Suppressor macrophage treated with lipopolysaccharide for 4 hours (primary cell): ENCODE measurements at regions not wholly inside any gene's neighbourhood (a gene's known extent, or its start where the extent isn't known, plus 50 kb on each side); places are given as distances from the start of the nearest gene placed in this dataset.
"Not testable (repeated sequence)": the region's sequence is repeated elsewhere in the genome, so short reads cannot be mapped to it uniquely, and the experiment has no call there.

Experiments
- DNase-seq: peaks from one replicate; pipeline ENCODE4 v3.0.0-alpha.2; 2020

DNA sequence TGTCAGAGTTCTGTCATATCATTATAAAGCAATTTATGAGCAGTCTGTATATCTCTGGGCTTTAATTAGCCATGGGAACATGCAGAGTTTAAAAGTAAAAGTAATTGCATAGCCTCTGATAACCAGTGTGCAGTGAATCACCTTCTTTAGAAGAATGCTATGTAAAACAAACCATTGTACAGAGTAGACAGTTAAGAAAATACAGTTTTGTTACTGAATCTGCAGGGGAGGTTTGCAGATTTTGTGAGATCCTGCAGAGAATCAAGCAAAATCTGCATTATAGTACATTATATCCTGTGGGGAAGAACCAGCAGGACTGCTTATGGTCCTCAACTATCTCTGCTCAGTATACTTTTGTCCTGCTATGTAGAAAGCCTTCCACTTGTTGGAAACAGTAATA lies 396.2 kb upstream of the NAALADL2 start:
- DNase-seq = no peak

DNA sequence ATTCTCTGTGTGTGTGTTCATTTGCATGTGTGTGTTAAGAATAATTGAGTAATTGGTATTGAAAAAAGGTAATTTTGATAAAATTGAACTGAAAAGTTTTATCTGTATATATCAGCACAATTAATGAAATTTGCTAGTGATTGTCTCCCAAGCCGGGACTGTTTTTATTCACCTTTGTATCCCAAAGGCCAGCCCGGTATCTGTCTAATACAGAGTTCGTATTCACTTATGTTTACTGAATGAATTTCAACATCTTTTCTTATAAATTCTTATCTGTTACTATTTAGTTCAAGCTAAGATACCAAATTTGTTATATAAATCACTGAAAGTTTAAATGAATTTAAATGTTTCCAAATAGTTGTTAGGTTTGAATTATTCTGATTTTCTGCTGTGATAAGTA lies 394.0 kb upstream of the NAALADL2 start:
- no peak for DNase-seq

DNA sequence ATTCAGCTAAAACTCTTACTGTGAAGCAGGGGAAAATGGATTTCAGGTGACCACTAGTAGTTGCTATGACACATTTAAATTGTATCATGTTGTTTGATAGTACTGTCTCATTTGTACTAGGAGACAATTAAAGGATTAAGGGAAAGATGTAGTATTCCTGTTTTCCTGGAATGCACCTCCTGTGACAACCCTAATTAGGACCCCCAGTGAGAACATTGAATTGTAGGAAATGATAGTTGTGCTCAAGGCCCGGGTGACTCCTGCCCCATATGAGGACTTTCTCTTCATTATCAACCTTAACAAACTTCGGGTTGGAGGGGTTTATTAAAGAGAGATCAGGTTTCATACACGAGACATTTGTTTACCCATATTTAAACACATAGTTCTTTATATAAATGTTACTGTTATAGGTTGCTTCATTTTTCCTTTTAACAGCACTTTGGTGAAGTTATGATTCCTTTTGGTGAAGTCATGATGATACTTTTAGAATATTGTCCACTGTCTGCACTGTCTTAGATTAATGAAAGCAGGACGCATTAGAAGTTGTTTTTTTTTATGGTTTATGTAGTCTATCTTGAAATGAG lies 392.6 kb upstream of the NAALADL2 start:
- no peak for DNase-seq

DNA sequence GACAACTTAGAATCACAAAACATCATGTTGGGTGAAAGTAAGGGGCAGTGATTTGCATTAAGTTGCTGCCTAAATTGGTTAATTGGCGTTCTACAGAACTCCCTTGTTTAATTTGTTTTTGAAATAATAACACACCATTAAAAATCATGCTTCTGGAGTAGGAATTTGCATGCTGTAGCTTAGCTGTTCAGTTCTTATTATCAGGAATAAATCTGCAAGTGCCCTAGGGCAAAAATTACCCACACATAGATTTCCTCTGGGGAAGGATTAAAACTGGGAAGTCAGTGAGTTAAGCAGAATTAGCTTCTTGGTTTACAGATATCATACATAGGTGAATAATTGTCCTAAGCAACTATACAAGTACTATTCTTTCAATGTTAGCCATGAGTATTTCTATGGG lies 381.6 kb upstream of the NAALADL2 start:
- no peak for DNase-seq

DNA sequence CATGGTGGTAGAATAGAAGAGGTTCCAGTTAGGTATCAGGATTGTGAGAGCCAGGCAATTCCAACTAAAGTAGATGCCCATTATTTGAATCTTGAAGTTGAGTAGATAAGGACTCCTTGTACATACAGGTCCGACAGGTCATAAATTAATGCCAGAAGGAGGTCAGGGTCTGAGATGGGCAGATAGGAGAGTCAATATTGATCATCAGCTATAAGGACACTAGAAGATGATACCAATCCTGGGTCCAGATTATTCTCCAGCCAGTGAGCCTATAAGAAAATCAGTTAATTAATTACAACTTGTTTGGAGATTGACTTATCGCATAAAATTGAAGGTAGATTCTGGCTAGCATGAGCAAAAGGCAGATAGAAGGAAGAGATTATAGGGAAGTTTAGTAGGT lies 378.4 kb upstream of the NAALADL2 start:
- DNase-seq = no peak

DNA sequence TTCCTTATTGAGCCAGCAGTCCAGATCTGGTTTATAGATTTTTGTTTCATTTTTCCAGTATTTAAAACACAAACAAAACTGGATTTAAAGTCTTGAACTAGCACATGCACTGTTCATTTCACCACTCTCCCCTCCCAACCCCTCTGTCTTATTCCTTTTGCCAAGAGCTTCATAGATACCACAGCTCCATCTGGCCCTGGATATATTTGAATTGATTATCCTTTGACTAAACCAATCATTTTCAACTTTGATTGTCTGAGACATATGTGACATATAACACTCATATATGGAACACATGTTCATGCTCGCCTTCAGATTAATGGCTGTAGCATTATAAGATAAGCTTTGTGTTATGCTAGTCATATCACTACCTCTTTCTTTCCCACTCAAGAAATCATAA lies 376.6 kb upstream of the NAALADL2 start:
- no peak for DNase-seq

DNA sequence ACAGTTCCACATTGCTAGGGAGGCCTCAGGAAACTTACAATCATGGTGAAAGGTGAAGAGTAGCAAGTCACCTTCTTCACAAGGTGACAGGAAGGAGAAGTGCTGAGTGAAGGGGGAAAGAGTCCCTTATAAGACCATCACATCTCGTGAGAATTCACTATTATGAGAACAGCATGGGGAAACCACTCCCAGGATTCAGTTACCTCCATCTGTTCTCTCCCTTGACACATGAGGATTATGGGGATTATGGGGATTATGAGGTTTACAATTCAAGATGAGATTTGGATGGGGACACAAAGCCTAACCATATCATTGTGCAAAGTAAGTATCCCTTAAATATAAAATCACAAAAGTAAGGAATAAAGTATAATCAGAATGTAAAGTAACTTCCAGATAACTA lies 375.9 kb upstream of the NAALADL2 start:
- DNase-seq = no peak

DNA sequence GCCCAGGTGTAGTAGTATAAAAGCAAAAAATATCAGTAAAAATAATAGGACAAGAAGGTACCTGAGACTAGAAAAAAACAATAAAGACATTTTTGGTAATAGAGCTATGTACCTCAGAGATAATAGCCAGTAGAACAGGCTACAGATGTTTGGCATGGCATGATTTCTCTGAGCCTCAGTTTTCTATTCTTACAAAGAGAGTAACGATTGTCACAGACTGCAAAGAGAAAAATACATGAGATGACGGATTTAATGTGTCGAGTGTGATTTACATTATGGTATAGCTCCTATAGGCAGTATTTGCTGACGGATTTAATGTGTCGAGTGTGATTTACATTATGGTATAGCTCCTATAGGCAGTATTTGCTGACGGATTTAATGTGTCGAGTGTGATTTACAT lies 375.3 kb upstream of the NAALADL2 start:
- DNase-seq = not testable (repeated sequence)

DNA sequence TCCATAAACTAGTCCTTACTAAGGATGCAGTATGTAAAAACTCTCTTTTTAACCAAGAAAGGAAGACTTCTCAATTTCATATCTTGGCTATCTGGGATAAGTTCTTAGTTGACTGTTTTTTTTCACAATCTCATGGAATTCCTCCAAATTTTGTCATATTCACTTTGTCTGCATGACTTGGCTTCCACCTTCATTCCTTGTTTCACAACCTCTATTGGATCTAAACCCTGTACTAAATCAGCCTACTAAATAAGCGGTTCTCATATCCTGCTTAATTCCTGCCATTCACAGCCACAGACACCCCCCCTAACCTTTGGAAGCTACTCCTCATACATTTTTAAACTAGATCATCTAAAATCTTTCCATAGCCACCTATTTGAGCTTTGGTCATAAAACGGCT lies 370.6 kb upstream of the NAALADL2 start:
- DNase-seq = no peak

DNA sequence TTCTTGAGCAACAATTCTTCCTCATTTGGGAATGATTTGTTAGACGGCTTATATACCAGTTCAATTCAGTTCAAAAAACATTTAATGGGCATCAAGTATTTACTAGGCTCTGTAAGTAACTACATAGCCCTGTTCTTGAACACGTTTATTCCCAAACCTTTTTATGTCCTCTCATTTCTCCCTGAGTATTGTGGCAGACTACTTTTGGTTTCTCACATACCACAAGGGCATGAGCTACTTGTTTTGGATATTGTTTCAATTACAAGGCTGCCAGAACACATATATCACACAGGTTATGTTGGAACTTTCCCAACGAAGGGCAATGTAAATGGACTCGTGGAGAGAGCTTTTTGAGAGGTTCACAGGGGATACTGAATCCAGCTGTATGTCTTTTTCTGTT lies 363.8 kb upstream of the NAALADL2 start:
- DNase-seq = no peak

DNA sequence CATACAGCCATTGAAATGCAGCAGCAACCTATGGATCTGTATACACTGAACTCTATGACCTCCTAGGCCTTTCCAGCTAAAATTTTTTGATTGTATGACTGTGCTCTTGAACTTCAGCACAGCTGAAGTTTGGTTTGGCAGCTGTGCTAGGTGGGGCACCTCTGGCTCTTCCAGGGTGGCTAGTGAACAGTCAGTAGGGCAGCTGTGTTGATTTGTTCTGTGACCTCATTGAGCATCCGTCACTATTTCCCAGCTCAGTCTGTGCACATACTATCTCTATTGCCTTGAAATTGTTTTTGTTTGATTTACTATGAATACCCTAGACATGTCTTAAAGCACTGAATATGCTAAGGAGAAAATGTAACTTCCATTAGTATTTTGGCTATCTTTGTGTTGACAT lies 363.2 kb upstream of the NAALADL2 start:
- DNase-seq = no peak

DNA sequence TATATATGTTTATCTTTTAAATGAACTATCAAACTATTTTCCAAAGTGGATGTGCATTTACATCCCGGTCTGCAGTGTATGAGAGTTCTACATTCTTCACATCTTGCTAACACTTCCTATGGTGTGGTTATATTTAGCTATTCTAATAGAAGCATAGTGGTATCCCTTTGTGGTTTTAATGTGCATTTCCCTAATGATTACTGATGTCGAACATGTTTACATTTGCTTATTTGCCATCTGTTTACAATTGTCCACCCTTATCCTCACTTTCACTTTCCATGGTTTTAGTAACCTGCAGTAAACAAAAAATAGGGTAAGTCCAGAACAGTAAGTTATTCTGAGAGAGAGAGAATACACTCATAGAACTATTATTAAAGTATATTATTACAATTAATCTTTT lies 360.5 kb upstream of the NAALADL2 start:
- DNase-seq = no peak

DNA sequence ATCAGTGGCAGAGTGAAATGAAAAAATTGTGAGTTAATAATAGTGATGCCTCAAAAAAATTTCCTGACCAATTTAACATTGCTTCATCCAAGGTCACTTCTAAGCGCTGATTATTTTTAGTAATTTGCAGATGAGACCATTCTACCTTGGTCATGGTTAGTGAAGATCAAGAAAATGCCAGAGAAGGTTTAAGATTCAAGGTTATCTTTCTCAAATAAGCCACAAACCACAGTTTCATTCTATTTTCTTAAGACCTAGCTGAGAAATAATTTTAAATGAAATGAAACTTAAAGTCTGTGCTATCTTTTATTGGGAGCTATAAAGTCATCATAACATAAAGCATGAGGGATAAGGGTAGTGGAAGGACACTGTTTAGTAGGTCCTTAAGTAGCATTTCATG lies 353.9 kb upstream of the NAALADL2 start:
- DNase-seq = no peak

DNA sequence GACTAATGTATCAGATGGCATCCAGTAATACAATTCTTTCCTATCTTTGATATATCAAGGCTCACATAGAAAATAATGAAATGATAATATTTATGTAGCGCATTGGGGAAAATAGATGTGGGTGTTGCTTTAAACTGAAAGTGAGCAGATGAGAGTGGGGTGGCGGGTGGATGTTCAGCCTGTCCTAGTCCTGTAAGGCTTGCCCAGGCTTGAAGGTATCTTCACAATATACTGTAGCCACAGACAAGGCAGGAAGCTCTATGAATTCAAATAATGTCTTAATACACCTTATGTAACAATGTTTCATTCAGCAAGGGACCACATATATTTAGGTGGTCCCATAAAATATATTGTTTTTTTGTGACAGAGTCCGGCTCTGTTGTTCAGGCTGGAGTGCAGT lies 334.9 kb upstream of the NAALADL2 start:
- no peak for DNase-seq

DNA sequence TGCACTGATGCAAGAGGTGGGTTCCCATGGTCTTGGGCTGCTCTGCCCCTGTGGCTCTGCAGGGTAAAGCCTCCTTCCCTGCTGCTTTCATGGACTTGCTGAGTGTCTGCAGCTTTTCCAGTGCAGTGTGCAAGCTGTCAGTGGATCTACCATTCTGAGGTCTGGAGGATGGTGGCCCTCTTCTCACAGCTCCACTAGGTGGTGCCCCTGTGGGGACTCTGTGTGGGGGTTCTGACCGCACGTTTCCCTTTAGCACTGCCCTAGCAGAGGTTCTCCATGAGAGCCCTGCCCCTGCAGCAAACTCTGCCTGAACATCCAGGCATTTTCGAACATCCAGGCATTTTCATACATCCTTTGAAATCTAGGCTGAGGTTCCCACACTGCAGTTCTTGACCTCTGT lies 329.8 kb upstream of the NAALADL2 start:
- DNase-seq = no peak

DNA sequence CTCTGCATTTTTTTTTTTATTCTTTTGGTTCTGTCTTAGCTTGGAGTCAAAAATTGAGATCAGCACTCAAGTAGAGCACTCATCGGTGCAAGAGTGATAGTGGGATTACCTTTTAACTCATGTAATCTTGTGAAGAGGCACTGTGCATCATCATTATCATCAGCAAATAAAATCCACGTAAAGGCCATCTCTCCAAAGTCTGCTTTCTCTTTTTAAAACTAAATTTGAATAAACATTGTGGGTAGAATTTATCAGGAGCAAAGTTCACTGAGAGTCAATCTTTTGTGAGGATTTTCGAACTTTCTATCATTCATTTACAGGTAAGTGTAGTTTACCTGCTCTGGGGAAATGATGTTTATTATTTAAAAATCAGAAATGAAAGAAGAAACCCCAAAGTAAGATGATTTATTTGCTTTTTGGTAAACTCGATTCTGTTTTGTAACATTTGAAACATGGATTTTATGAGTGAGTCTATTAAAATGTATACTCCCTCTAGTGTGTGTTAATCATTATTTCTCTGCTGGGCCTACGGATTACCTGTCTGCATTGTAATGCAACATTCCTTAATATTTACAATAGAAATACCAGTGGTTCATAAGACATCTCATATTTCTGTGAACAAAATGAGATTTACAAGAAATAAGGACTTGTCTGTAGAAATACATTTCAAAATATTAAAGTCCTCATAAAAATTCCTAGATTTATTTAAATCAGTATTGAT lies 327.7 kb upstream of the NAALADL2 start:
- no peak for DNase-seq

DNA sequence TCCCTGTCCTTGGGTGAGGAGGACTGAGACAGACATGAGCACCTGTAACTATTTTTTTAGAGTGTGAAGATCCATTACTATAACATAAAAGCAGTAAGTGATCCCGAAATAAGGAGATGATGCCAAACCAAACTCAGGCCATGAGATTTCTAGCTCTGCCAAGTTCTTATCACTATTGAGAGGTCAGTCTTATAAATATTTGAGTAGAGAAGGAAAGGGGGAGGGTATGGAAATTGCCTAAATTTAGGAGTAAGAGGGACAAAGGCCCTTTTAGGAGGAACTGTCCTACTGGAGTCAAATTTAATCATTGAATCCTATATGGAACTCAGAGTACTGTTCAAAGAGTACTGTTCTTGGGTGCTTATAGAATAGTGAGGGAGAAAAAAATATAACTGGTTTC lies 326.9 kb upstream of the NAALADL2 start:
- no peak for DNase-seq

DNA sequence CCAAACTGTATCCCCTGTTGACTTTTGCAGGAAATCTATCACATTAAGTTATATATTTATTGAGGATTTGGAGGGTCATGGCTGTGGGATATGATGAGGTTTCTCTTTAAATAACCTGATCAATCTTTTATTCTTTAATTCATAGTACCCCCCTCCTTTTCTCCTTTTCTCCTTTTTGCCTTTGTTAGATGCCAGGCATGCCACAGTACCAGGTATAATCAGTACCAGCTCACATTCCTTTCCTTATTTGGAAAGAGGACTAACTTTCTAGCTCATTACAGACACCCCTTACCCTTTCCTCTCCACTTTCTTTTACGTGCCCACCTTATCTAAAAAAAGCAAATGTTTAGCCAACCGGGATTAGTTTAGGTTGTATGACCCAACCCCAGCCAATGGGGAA lies 326.4 kb upstream of the NAALADL2 start:
- no peak for DNase-seq

DNA sequence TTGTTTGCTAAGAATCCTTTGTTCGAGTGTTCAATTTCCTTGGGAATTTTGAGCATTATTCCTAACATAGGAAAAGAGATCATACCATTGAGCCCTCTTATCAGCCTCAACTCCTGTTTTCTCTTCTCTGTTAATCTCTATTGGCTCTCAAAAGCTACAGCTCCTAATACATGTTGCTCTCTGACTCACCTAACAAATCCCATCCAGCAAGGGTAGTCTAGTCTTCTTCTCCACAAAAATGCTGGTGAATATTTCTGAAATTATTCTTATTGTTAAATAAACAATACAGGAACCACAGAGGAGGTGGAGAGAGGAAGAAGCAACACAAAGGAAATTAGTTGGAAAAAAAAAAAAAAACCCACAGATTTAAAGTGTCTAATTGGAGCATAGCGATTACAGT lies 325.8 kb upstream of the NAALADL2 start:
- DNase-seq = no peak

DNA sequence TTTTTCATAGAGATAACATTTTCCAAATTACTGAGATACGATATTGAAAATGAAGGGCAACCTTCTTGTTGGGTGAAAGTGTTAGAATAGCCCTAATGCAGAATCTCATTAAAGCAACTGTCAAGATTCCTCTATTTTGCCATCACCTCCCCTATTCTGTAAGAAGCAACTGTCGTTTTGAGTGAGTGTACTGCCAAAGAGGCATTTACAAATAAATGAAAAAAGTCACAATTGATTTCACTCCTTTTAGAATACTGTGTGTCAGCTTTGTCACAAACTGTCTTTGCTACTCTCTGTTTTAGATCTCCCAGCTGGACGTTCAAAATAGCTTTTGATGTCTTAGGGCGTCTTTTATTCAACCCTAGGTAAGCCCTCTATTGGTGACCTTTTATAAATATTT lies 322.8 kb upstream of the NAALADL2 start:
- DNase-seq = no peak

DNA sequence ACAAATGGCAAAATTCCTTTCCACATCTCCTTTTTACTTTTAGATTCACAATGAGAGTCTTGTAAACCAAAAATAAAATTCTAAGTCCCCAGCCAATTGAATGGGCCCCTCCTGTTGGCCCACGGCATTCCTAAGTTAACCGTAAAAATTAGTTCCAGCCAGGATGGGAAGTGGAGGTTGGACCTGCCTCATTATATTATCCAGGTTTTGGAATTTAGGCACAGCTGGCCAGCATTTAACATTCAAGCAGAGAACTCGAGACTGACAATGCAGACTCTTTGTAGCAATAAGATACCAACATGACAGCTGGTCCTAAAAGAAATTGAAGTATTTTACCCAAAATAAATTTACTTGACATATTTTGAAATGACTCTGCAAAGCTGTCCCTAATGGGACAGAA lies 321.0 kb upstream of the NAALADL2 start:
- no peak for DNase-seq

DNA sequence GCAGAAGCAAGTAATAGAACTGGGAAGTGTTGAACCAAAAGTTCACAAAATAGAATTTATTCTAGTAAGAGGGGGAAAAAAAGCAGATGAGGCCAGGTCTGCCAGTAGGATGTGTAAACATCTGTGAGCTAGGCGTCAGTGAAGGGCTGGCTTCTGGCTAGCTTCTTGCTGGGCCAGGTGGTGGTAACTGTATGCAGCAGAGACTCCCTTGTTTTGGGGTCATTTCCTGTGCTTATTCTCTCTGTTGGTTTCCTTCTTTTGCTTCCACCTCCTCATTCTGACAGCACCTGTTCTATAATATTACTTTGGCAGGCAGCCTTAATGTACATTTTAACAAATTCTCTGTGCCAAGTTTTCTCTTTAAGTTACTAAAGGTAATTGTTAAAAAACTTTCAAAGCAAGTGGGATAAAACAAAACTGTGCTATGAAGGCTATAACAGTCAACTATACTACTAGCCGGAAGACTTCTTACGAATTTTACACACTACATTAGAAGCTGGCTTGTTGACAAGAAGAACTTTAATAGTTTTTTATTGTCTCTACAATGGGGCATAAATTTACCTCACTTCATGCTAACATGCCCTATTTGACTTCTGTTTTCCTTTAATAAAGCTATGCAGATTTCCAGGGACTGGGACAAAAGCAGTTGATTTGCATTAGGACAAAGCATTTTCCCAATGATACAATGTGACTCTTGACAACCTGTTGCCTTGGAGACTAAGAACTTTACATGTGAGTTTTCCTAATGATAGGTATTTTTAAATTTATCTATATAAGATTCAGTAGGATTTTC lies 318.8 kb upstream of the NAALADL2 start:
- DNase-seq = no peak

DNA sequence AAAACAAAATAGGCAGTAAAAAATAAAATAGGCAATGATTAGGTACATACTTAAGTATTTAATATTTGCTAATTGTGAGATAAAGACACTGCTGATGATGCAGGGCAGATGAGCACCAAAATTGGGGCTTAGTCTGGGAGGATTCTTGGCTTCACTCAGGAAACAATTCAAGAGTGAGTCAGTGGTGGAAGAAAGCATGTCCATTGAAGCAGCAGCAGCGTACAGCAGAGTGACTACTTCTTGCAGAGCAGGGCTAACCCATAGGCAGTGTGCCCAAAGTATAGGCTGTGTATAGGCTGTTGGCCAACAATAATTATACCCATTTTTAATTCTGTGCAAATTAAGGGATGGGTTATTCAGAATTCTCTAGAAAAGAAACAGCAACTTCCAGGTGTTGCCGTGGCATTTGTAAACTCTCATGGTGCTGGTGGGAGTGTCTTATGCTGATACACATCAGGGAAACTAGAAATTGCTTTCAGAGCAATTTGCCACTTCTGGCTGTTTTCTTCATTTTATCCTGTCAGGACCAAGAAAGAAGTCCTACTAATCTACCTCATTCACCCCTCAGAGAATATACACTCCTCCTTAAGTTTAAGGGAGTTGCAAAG lies 317.3 kb upstream of the NAALADL2 start:
- DNase-seq = no peak
